HUES6 (cell line): ENCODE measurements at regions not wholly inside any gene's neighbourhood (a gene's known extent, or its start where the extent isn't known, plus 50 kb on each side); places are given as distances from the start of the nearest gene placed in this dataset.

ENCODE experiments used
- H3K27ac ChIP-seq: 2 replicates; pipeline ENCODE4 v1.7.0; 2013; ENCODE audit warnings: low read depth, mild to moderate bottlenecking, low read length, inconsistent platforms
- H3K27me3 ChIP-seq: 2 replicates; pipeline ENCODE4 v1.6.1; 2013; ENCODE audit warnings: low read length; ENCODE audit not compliant: control insufficient read depth, insufficient read depth
- H3K36me3 ChIP-seq: 2 replicates; pipeline ENCODE4 v1.6.1; 2013; ENCODE audit warnings: low read length; ENCODE audit not compliant: control insufficient read depth, insufficient read depth
- H3K4me1 ChIP-seq: 2 replicates; pipeline ENCODE4 v1.6.1; 2013; ENCODE audit warnings: low read length; ENCODE audit not compliant: control insufficient read depth, insufficient read depth
- H3K4me3 ChIP-seq: 2 replicates; pipeline ENCODE4 v1.5.1; 2013; ENCODE audit warnings: low read depth, low read length
- H3K9ac ChIP-seq: one replicate; pipeline ENCODE4 v1.6.1; 2013; ENCODE audit warnings: mild to moderate bottlenecking, low read length
- H3K9me3 ChIP-seq: 2 replicates; pipeline ENCODE4 v1.6.1; 2013; ENCODE audit warnings: low read depth, low read length; ENCODE audit not compliant: control insufficient read depth, insufficient read depth

- 0 out of 2 replicates have a peak, but pooled peaks cover 3% of the 10 kb centered on the region for H3K27me3 ChIP-seq
- no peak overlapping the region for H3K4me3 ChIP-seq
- no peaks in the 10 kb centered on the region for H3K36me3 ChIP-seq
- H3K27ac ChIP-seq, result no peak overlapping the region
- H3K9ac ChIP-seq, result no peak overlapping the region
- H3K9me3 ChIP-seq, result peaks cover 16% of the 10 kb centered on the region
- H3K4me1 ChIP-seq, result no peaks in the 10 kb centered on the region
These were observed 61.1 kb upstream of the IRF2BP2 start for GRCh38 chr1:234670967-234671626.

GRCh38 chr1:234669499-234669898, 59.5 kb upstream of the IRF2BP2 start:
- Histone ChIP-seq H3K4me3 (no peak overlapping the region), H3K9me3 (peaks cover 16% of the 10 kb centered on the region), H3K36me3 (no peaks in the 10 kb centered on the region), H3K9ac (no peak overlapping the region), H3K27me3 (0 out of 2 replicates have a peak, but pooled peaks cover 3% of the 10 kb centered on the region), H3K27ac (no peak overlapping the region), H3K4me1 (no peaks in the 10 kb centered on the region)

GRCh38 chr1:234668577-234668955, 58.6 kb upstream of the IRF2BP2 start:
- Histone ChIP-seq H3K27ac (no peak overlapping the region), H3K27me3 (no peaks in the 10 kb centered on the region), H3K9ac (no peak overlapping the region), H3K36me3 (no peaks in the 10 kb centered on the region), H3K4me1 (no peaks in the 10 kb centered on the region), H3K4me3 (no peak overlapping the region), H3K9me3 (peaks cover 16% of the 10 kb centered on the region)

GRCh38 chr1:234667600-234668576, 57.9 kb upstream of the IRF2BP2 start:
- Histone ChIP-seq H3K4me1 (no peaks in the 10 kb centered on the region), H3K27me3 (no peaks in the 10 kb centered on the region), H3K36me3 (no peaks in the 10 kb centered on the region), H3K4me3 (no peak overlapping the region), H3K9ac (no peak overlapping the region), H3K9me3 (peaks cover 16% of the 10 kb centered on the region), H3K27ac (no peak overlapping the region)

- Histone ChIP-seq H3K4me1 (no peaks in the 10 kb centered on the region), H3K4me3 (no peak overlapping the region), H3K9me3 (peaks cover 16% of the 10 kb centered on the region), H3K9ac (no peak overlapping the region), H3K27ac (no peak overlapping the region), H3K27me3 (no peaks in the 10 kb centered on the region; the same call in 1 of the 2 replicates), H3K36me3 (no peaks in the 10 kb centered on the region)
These were observed 56.8 kb upstream of the IRF2BP2 start for GRCh38 chr1:234666761-234667160.

GRCh38 chr1:234665975-234666605, 56.1 kb upstream of the IRF2BP2 start:
- H3K27ac ChIP-seq, result no peak overlapping the region
- peaks cover 16% of the 10 kb centered on the region for H3K9me3 ChIP-seq
- no peaks in the 10 kb centered on the region for H3K4me1 ChIP-seq

GRCh38 chr1:234662148-234662547, 52.2 kb upstream of the IRF2BP2 start:
- peaks cover 12% of the 10 kb centered on the region for H3K4me1 ChIP-seq
- H3K9ac ChIP-seq, result no peak overlapping the region
- H3K4me3 ChIP-seq, result no peak overlapping the region
- H3K36me3 ChIP-seq, result no peaks in the 10 kb centered on the region
- no peaks in the 10 kb centered on the region; the same call in 1 of the 2 replicates for H3K27me3 ChIP-seq
- no peak overlapping the region for H3K27ac ChIP-seq
- H3K9me3 ChIP-seq, result peaks cover 5% of the 10 kb centered on the region; the same call in 1 of the 2 replicates

More at GRCh38 chr1:234665975-234666605, 56.1 kb upstream of the IRF2BP2 start:
- Histone ChIP-seq H3K36me3 (no peaks in the 10 kb centered on the region), H3K27me3 (no peaks in the 10 kb centered on the region; the same call in 1 of the 2 replicates), H3K9ac (no peak overlapping the region), H3K4me3 (no peak overlapping the region)

GRCh38 chr1:234661317-234661928, 51.4 kb upstream of the IRF2BP2 start:
- Histone ChIP-seq H3K27ac (no peak overlapping the region), H3K9ac (no peak overlapping the region), H3K4me1 (peaks cover 19% of the 10 kb centered on the region)

GRCh38 chr1:234660536-234661316, 50.7 kb upstream of the IRF2BP2 start:
- Histone ChIP-seq H3K4me3 (no peak overlapping the region), H3K9ac (no peak overlapping the region), H3K4me1 (peaks cover 26% of the 10 kb centered on the region), H3K27me3 (no peaks in the 10 kb centered on the region; the same call in 1 of the 2 replicates), H3K36me3 (no peaks in the 10 kb centered on the region), H3K27ac (no peak overlapping the region), H3K9me3 (no peaks in the 10 kb centered on the region)

More at GRCh38 chr1:234661317-234661928, 51.4 kb upstream of the IRF2BP2 start:
- Histone ChIP-seq H3K27me3 (no peaks in the 10 kb centered on the region; the same call in 1 of the 2 replicates), H3K36me3 (no peaks in the 10 kb centered on the region), H3K9me3 (no peaks in the 10 kb centered on the region), H3K4me3 (no peak overlapping the region)
